ENCODE measurements at regions not wholly inside any gene's neighbourhood (a gene's known extent, or its start where the extent isn't known, plus 50 kb on each side); places are given as distances from the start of the nearest gene placed in this dataset.

- DNase-seq: no peak
Measured at GRCh38 chr7:28231176-28231575, 50.6 kb upstream of the JAZF1 start.

GRCh38 chr7:28236560-28236959 lies 56.0 kb upstream of the JAZF1 start:
- no peak for DNase-seq

- no peak for DNase-seq
Measured at GRCh38 chr7:28237363-28237762, 56.8 kb upstream of the JAZF1 start.

- peak; percentile 68 for DNase-seq
Measured at GRCh38 chr7:28239823-28240204, 59.2 kb upstream of the JAZF1 start.

- no peak for DNase-seq
Measured at GRCh38 chr7:28240481-28240880, 59.9 kb upstream of the JAZF1 start.

GRCh38 chr7:28243861-28244260 lies 63.3 kb upstream of the JAZF1 start:
- DNase-seq: peak; percentile 11

- DNase-seq: peak; percentile 72
Measured at GRCh38 chr7:28245123-28245878, 64.7 kb upstream of the JAZF1 start.

GRCh38 chr7:28246921-28247461 lies 66.4 kb upstream of the JAZF1 start:
- DNase-seq: no peak

- DNase-seq: no peak
Measured at GRCh38 chr7:28258240-28258639, 77.6 kb upstream of the JAZF1 start.

GRCh38 chr7:28260969-28261368 lies 80.4 kb upstream of the JAZF1 start:
- no peak for DNase-seq

- DNase-seq: no peak
Measured at GRCh38 chr7:28263622-28264271, 83.2 kb upstream of the JAZF1 start.

GRCh38 chr7:28266402-28266801 lies 85.8 kb upstream of the JAZF1 start:
- no peak for DNase-seq

GRCh38 chr7:28267012-28267411 lies 86.4 kb upstream of the JAZF1 start:
- no peak for DNase-seq

GRCh38 chr7:28269700-28270361 lies 89.2 kb upstream of the JAZF1 start:
- DNase-seq: peak; percentile 45

GRCh38 chr7:28270536-28270935 lies 89.9 kb upstream of the JAZF1 start:
- no peak for DNase-seq

GRCh38 chr7:28272461-28272877 lies 91.9 kb upstream of the JAZF1 start:
- peak; percentile 89 for DNase-seq

- no peak for DNase-seq
Measured at GRCh38 chr7:28276298-28276697, 95.7 kb upstream of the JAZF1 start.

GRCh38 chr7:28277364-28277763 lies 96.8 kb upstream of the JAZF1 start:
- DNase-seq: no peak

GRCh38 chr7:28277958-28278357 lies 97.4 kb upstream of the JAZF1 start:
- DNase-seq: no peak

GRCh38 chr7:28280516-28280915 lies 99.9 kb upstream of the JAZF1 start:
- no peak for DNase-seq

- no peak for DNase-seq
Measured at GRCh38 chr7:28290496-28290895, 109.9 kb upstream of the JAZF1 start.

- no peak for DNase-seq
Measured at GRCh38 chr7:28291559-28291958, 111.0 kb upstream of the JAZF1 start.

GRCh38 chr7:28292834-28293526 lies 112.4 kb upstream of the JAZF1 start:
- peak; percentile 28 for DNase-seq

All from hematopoietic multipotent progenitor cell treated with erythropoietin and hydrocortisone succinate and interleukin-3 and kit ligand, for 6 days (in vitro differentiated cells).